ENCODE measurements at regions not wholly inside any gene's neighbourhood (a gene's known extent, or its start where the extent isn't known, plus 50 kb on each side); places are given as distances from the start of the nearest gene placed in this dataset.

- DNase-seq, result no peak
These were observed 244.5 kb upstream of the PRICKLE1 start for GRCh38 chr12:42834062-42834461.

GRCh38 chr12:42828836-42829235 is 239.3 kb upstream of the PRICKLE1 start:
- DNase-seq, result no peak

GRCh38 chr12:42824327-42824726 is 234.8 kb upstream of the PRICKLE1 start:
- no peak for DNase-seq

GRCh38 chr12:42823679-42824078 is 234.1 kb upstream of the PRICKLE1 start:
- DNase-seq, result no peak

GRCh38 chr12:42819846-42820245 is 230.3 kb upstream of the PRICKLE1 start:
- no peak for DNase-seq

GRCh38 chr12:42815068-42815467 is 225.5 kb upstream of the PRICKLE1 start:
- no peak for DNase-seq

- no peak for DNase-seq
These were observed 223.3 kb upstream of the PRICKLE1 start for GRCh38 chr12:42812871-42813270.

- no peak for DNase-seq
These were observed 222.5 kb upstream of the PRICKLE1 start for GRCh38 chr12:42812086-42812485.

- DNase-seq, result no peak
These were observed 220.5 kb upstream of the PRICKLE1 start for GRCh38 chr12:42810006-42810405.

GRCh38 chr12:42809226-42809625 is 219.7 kb upstream of the PRICKLE1 start:
- no peak for DNase-seq

- no peak for DNase-seq
These were observed 218.2 kb upstream of the PRICKLE1 start for GRCh38 chr12:42807766-42808165.

- no peak for DNase-seq
These were observed 217.7 kb upstream of the PRICKLE1 start for GRCh38 chr12:42807251-42807650.

GRCh38 chr12:42804928-42805327 is 215.4 kb upstream of the PRICKLE1 start:
- DNase-seq, result no peak

- DNase-seq, result no peak
These were observed 213.2 kb upstream of the PRICKLE1 start for GRCh38 chr12:42802785-42803189.

GRCh38 chr12:42801271-42801670 is 211.7 kb upstream of the PRICKLE1 start:
- DNase-seq, result no peak

- no peak for DNase-seq
These were observed 210.4 kb upstream of the PRICKLE1 start for GRCh38 chr12:42799966-42800365.

- no peak for DNase-seq
These were observed 209.4 kb upstream of the PRICKLE1 start for GRCh38 chr12:42798811-42799438.

- no peak for DNase-seq
These were observed 205.3 kb upstream of the PRICKLE1 start for GRCh38 chr12:42794806-42795205.

GRCh38 chr12:42793166-42793565 is 203.6 kb upstream of the PRICKLE1 start:
- no peak for DNase-seq

GRCh38 chr12:42792265-42792664 is 202.7 kb upstream of the PRICKLE1 start:
- no peak for DNase-seq

- DNase-seq, result no peak
These were observed 201.9 kb upstream of the PRICKLE1 start for GRCh38 chr12:42791399-42791798.

- no peak for DNase-seq
These were observed 201.2 kb upstream of the PRICKLE1 start for GRCh38 chr12:42790761-42791151.

GRCh38 chr12:42789808-42790760 is 200.5 kb upstream of the PRICKLE1 start:
- DNase-seq, result no peak

- no peak for DNase-seq
These were observed 197.0 kb upstream of the PRICKLE1 start for GRCh38 chr12:42786400-42787148.
